ENCODE measurements at regions not wholly inside any gene's neighbourhood (a gene's known extent, or its start where the extent isn't known, plus 50 kb on each side); places are given as distances from the start of the nearest gene placed in this dataset.

GRCh38 chr9:129342591-129343423 is 164.7 kb upstream of the IER5L start:
- no peaks in the 10 kb centered on the region for H3K27me3 ChIP-seq (ENCODE audit: control insufficient read depth in 4 of 4, insufficient read depth in 4 of 4, low read length in 3 of 4)
- TF ChIP-seq FOXA1 (IDR thresholded peaks at IDR 0.05): no peak
- no peak for TF ChIP-seq SP1 (IDR thresholded peaks at IDR 0.05)
- TF ChIP-seq HNF4G (IDR thresholded peaks at IDR 0.05): no peak
- no peak for TF ChIP-seq ZBTB33 (IDR thresholded peaks at IDR 0.05)
- TF ChIP-seq JUND (IDR thresholded peaks at IDR 0.05): no peak
- no peak for TF ChIP-seq FOXA2 (IDR thresholded peaks at IDR 0.05)
- TF ChIP-seq YY1 (IDR thresholded peaks at IDR 0.05): no peak
- no peak for TF ChIP-seq HNF4A (conservative IDR thresholded peaks at IDR 0.05)
- no peak for TF ChIP-seq NR2F2 (IDR thresholded peaks at IDR 0.05)
- no peak for TF ChIP-seq GABPA (IDR thresholded peaks at IDR 0.05 in 1 of 2, conservative IDR thresholded peaks at IDR 0.05 in 1 of 2)
- TF ChIP-seq ATF3 (IDR thresholded peaks at IDR 0.05): no peak
- no peak for TF ChIP-seq MAX (IDR thresholded peaks at IDR 0.05)
- TF ChIP-seq CTCF (IDR thresholded peaks at IDR 0.05; ENCODE audit: low read depth, low read length, missing input control): no peak
- TF ChIP-seq EGR1 (IDR thresholded peaks at IDR 0.05; ENCODE audit: low read depth in 2 of 2): no peak
- no peak for TF ChIP-seq REST (IDR thresholded peaks at IDR 0.05)
- TF ChIP-seq TAF1 (conservative IDR thresholded peaks at IDR 0.05): no peak
- TF ChIP-seq RXRA (IDR thresholded peaks at IDR 0.05): no peak
- no peak for TF ChIP-seq RAD21 (IDR thresholded peaks at IDR 0.05)
- no peak overlapping the region for H3K4me3 ChIP-seq (ENCODE audit: low read depth in 1 of 3, low read length in 3 of 3)
- no peaks in the 10 kb centered on the region for H3K36me3 ChIP-seq (ENCODE audit: control insufficient read depth in 4 of 4, insufficient read depth in 3 of 4, low read depth in 1 of 4, low read length in 3 of 4)
- WGBS: 91% methylated on average over 16 of the region's 16 CpGs
- no peak for DNase-seq (ENCODE audit: low spot score)
- peak overlapping the region; percentile 58 to 84 for H3K27ac ChIP-seq (ENCODE audit: low read depth in 1 of 2, low read length in 2 of 2)
- H3K9ac ChIP-seq (ENCODE audit: low read depth in 1 of 2, low read length in 2 of 2): no peak overlapping the region
- no peaks in the 10 kb centered on the region for H3K9me3 ChIP-seq (ENCODE audit: control insufficient read depth in 4 of 4, low read length in 3 of 4)
- peaks cover 0 to 5% (median 1%) of the 10 kb centered on the region in 4 donors for H3K4me1 ChIP-seq (ENCODE audit: control insufficient read depth in 4 of 4, insufficient read depth in 4 of 4, low read length in 3 of 4)
